Muscle of arm (tissue), 1 donor: ENCODE measurements at regions not wholly inside any gene's neighbourhood (a gene's known extent, or its start where the extent isn't known, plus 50 kb on each side); places are given as distances from the start of the nearest gene placed in this dataset.
A peak's percentile ranks its signal among the peaks of the same experiment; 100 is the strongest.
"Not testable (repeated sequence)": the region's sequence is repeated elsewhere in the genome, so short reads cannot be mapped to it uniquely, and the experiment has no call there.

Experiments
- DNase-seq: peaks from one replicate; pipeline ENCODE4 v3.0.0-alpha.2; 2013

- DNase-seq: no peak
Measured at GRCh38 chr18:54662986-54663385, 71.9 kb downstream of the DYNAP start.

GRCh38 chr18:54669701-54670100 lies 78.7 kb downstream of the DYNAP start:
- DNase-seq: not testable (repeated sequence)

- peak; percentile 28 for DNase-seq
Measured at GRCh38 chr18:54671291-54671881, 80.3 kb downstream of the DYNAP start.

GRCh38 chr18:54672109-54672508 lies 81.1 kb downstream of the DYNAP start:
- no peak for DNase-seq

GRCh38 chr18:54672846-54673475 lies 81.9 kb downstream of the DYNAP start:
- DNase-seq: no peak

GRCh38 chr18:54673936-54674335 lies 82.9 kb downstream of the DYNAP start:
- DNase-seq: no peak

- no peak for DNase-seq
Measured at GRCh38 chr18:54675076-54675475, 84.0 kb downstream of the DYNAP start.

- peak; percentile 72 for DNase-seq
Measured at GRCh38 chr18:54679318-54680149, 88.5 kb downstream of the DYNAP start.

GRCh38 chr18:54684784-54685183 lies 93.7 kb downstream of the DYNAP start:
- DNase-seq: peak; percentile 19

GRCh38 chr18:54689319-54689718 lies 98.3 kb downstream of the DYNAP start:
- no peak for DNase-seq

GRCh38 chr18:54690198-54690597 lies 99.2 kb downstream of the DYNAP start:
- no peak for DNase-seq

GRCh38 chr18:54692463-54692862 lies 101.4 kb downstream of the DYNAP start:
- no peak for DNase-seq

GRCh38 chr18:54696616-54697293 lies 105.7 kb downstream of the DYNAP start:
- no peak for DNase-seq

GRCh38 chr18:54700580-54700979 lies 109.5 kb downstream of the DYNAP start:
- DNase-seq: no peak

GRCh38 chr18:54702686-54703085 lies 111.6 kb downstream of the DYNAP start:
- DNase-seq: no peak

GRCh38 chr18:54710074-54710899 lies 118.0 kb upstream of the RAB27B start:
- DNase-seq: no peak

- DNase-seq: no peak
Measured at GRCh38 chr18:54710900-54711281, 117.4 kb upstream of the RAB27B start.

- DNase-seq: no peak
Measured at GRCh38 chr18:54712306-54712705, 116.0 kb upstream of the RAB27B start.

GRCh38 chr18:54712758-54713157 lies 115.5 kb upstream of the RAB27B start:
- DNase-seq: no peak

GRCh38 chr18:54713386-54713785 lies 114.9 kb upstream of the RAB27B start:
- DNase-seq: no peak

- no peak for DNase-seq
Measured at GRCh38 chr18:54714851-54715250, 113.4 kb upstream of the RAB27B start.

GRCh38 chr18:54716586-54716985 lies 111.7 kb upstream of the RAB27B start:
- DNase-seq: no peak
